Breast epithelium (tissue), 4 donors: ENCODE measurements at regions not wholly inside any gene's neighbourhood (a gene's known extent, or its start where the extent isn't known, plus 50 kb on each side); places are given as distances from the start of the nearest gene placed in this dataset.

Experiments
- DNase-seq, 2 donors: peaks; one replicate each; pipeline ENCODE4 v3.0.0-alpha.2; 2019; ENCODE audit warnings: low spot score in 2 of 2
- H3K27ac ChIP-seq, 2 donors: fragments of 200-600 bp; sonication (generic) in 1 of 2; one replicate each; pipeline ENCODE4 v1.5.1; 2016 to 2019; ENCODE audit warnings: mild to moderate bottlenecking in 1 of 2
- H3K27me3 ChIP-seq, 2 donors: fragments of 200-600 bp; sonication (generic) in 1 of 2; one replicate each; pipeline versions ENCODE4 v1.5.1 to v1.6.0; 2017 to 2019; ENCODE audit warnings: control low read depth in 1 of 2, mild to moderate bottlenecking in 1 of 2
- H3K36me3 ChIP-seq: fragments of 200-600 bp; one replicate; pipeline ENCODE4 v1.5.1; 2019
- H3K4me1 ChIP-seq, 2 donors: fragments of 200-600 bp; sonication (generic); one replicate each; pipeline ENCODE4 v1.5.1; 2016 to 2019; ENCODE audit warnings: control low read depth in 1 of 2
- H3K4me3 ChIP-seq, 3 donors: fragments of 200-600 bp; sonication (generic); 1 replicate in 2 of 3; 2 replicates in 1 of 3; pipeline ENCODE4 v1.5.1; 2016 to 2019; ENCODE audit warnings: mild to moderate bottlenecking in 3 of 3, moderate library complexity in 2 of 3
- H3K9me3 ChIP-seq, 2 donors: fragments of 200-600 bp; sonication (generic) in 1 of 2; one replicate each; pipeline ENCODE4 v1.5.1; 2016 to 2019; ENCODE audit warnings: control low read depth in 1 of 2
- CTCF ChIP-seq, 3 donors: fragments of 450-650 bp; IDR thresholded peaks; one replicate each; pipeline ENCODE4 v1.5.1; 2016 to 2017; ENCODE audit warnings: antibody characterized with exemption in 3 of 3, mild to moderate bottlenecking in 3 of 3, moderate library complexity in 3 of 3
- POLR2A ChIP-seq: fragments of 450-650 bp; IDR thresholded peaks from one replicate; pipeline ENCODE4 v1.6.1; 2016; ENCODE audit warnings: antibody characterized with exemption, mild to moderate bottlenecking, moderate library complexity
- POLR2AphosphoS5 ChIP-seq, 3 donors: sonication (generic); formaldehyde crosslinking; IDR thresholded peaks; one replicate each; pipeline ENCODE4 v1.6.1; 2017; ENCODE audit warnings: antibody characterized with exemption in 3 of 3
- intact Hi-C: fragments of 100-400 bp; cut with DNase I; formaldehyde crosslinking; loops from one replicate; pipeline ENCODE4 v1.15.1; 2023; ENCODE audit warnings: low total_unique reads

- Histone ChIP-seq H3K4me1 (no peaks in the 10 kb centered on the region), H3K36me3 (no peaks in the 10 kb centered on the region), H3K27me3 (no peaks in the 10 kb centered on the region), H3K4me3 (no peak overlapping the region), H3K27ac (no peak overlapping the region), H3K9me3 (peaks cover 8 to 11% of the 10 kb centered on the region in 2 donors)
- DNase-seq, result no peak
- intact Hi-C loops, result no loop called here
- TF ChIP-seq POLR2AphosphoS5 (IDR thresholded peaks at IDR 0.05), result no peak
Observed at GRCh38 chr2:187951470-187952218, 340.0 kb upstream of the GULP1 start.

GRCh38 chr2:187956906-187957534 is 334.7 kb upstream of the GULP1 start:
- Histone ChIP-seq H3K4me1 (no peaks in the 10 kb centered on the region), H3K4me3 (no peak overlapping the region), H3K27me3 (no peaks in the 10 kb centered on the region), H3K9me3 (peaks cover 0 to under 1% of the 10 kb centered on the region in 2 donors), H3K36me3 (no peaks in the 10 kb centered on the region), H3K27ac (no peak overlapping the region)
- DNase-seq, result no peak
- no peak for TF ChIP-seq CTCF (IDR thresholded peaks at IDR 0.05)
- TF ChIP-seq POLR2AphosphoS5 (IDR thresholded peaks at IDR 0.05), result no peak
- no peak for TF ChIP-seq POLR2A
- intact Hi-C loops, result no loop called here

DNA sequence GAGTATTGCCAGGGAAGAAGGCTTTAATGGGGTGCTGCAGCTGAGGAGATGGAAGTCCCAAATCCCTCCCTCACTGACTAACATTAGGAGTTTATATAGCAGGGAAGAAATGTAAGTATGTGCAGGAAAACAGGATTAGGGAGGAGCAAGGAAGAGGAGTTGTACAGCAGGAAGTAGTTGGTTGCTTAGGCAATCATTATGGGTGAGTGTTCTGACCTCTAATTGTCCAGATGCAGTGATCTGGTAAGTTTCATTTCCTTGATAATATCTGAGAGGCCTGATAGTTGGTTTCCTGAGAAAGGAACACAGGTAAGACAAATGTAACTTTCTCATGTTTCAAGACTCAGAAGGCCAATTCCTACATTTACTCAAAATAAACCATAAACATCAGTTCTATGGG is 331.9 kb upstream of the GULP1 start:
- Histone ChIP-seq H3K4me1 (no peaks in the 10 kb centered on the region), H3K27ac (no peak overlapping the region), H3K27me3 (no peaks in the 10 kb centered on the region), H3K9me3 (no peaks in the 10 kb centered on the region), H3K4me3 (no peak overlapping the region), H3K36me3 (no peaks in the 10 kb centered on the region)
- intact Hi-C loops, result no loop called here
- DNase-seq, result no peak
- TF ChIP-seq CTCF (IDR thresholded peaks at IDR 0.05), result no peak
- TF ChIP-seq POLR2AphosphoS5 (IDR thresholded peaks at IDR 0.05), result no peak
- no peak for TF ChIP-seq POLR2A

GRCh38 chr2:187962538-187962937 is 329.1 kb upstream of the GULP1 start:
- Histone ChIP-seq H3K27me3 (no peaks in the 10 kb centered on the region), H3K9me3 (no peaks in the 10 kb centered on the region), H3K4me1 (no peaks in the 10 kb centered on the region), H3K4me3 (no peak overlapping the region), H3K36me3 (no peaks in the 10 kb centered on the region), H3K27ac (no peak overlapping the region)
- intact Hi-C loops, result no loop called here
- DNase-seq, result no peak
- no peak for TF ChIP-seq POLR2A
- TF ChIP-seq POLR2AphosphoS5 (IDR thresholded peaks at IDR 0.05), result no peak
- TF ChIP-seq CTCF (IDR thresholded peaks at IDR 0.05), result no peak

- no peak overlapping the region for H3K27ac ChIP-seq
- H3K36me3 ChIP-seq, result no peaks in the 10 kb centered on the region
- H3K9me3 ChIP-seq, result no peaks in the 10 kb centered on the region
- no peaks in the 10 kb centered on the region for H3K4me1 ChIP-seq
- no peak for DNase-seq
- TF ChIP-seq POLR2A (no peak), POLR2AphosphoS5 (IDR thresholded peaks at IDR 0.05) (no peak), CTCF (IDR thresholded peaks at IDR 0.05) (no peak)
- no peaks in the 10 kb centered on the region for H3K27me3 ChIP-seq
- H3K4me3 ChIP-seq, result no peak overlapping the region
- intact Hi-C loops, result no loop called here
Observed at GRCh38 chr2:187964746-187965145, 326.9 kb upstream of the GULP1 start.
